ENCODE measurements at regions not wholly inside any gene's neighbourhood (a gene's known extent, or its start where the extent isn't known, plus 50 kb on each side); places are given as distances from the start of the nearest gene placed in this dataset.

- no peaks in the 10 kb centered on the region for H3K27me3 ChIP-seq (ENCODE audit: low read length)
- H3K9me3 ChIP-seq (ENCODE audit: low read length), result no peaks in the 10 kb centered on the region
- no peak for TF ChIP-seq EZH2phosphoT487 (IDR thresholded peaks at IDR 0.05; ENCODE audit: borderline replicate concordance, low read length)
- no peak for TF ChIP-seq CTCF (conservative IDR thresholded peaks at IDR 0.05; ENCODE audit: low read depth, low read length)
- no peak for TF ChIP-seq EZH2 (IDR thresholded peaks at IDR 0.05; ENCODE audit: low read length, unreplicated experiment)
- H3K4me3 ChIP-seq (ENCODE audit: low read length), result no peak overlapping the region
- H3F3A ChIP-seq (ENCODE audit: low read length, unreplicated experiment), result no peaks in the 10 kb centered on the region
- no peak overlapping the region for H3K4me2 ChIP-seq (ENCODE audit: low read length)
- H2AFZ ChIP-seq (ENCODE audit: low read length), result no peak overlapping the region
- H4K20me1 ChIP-seq (ENCODE audit: low read length), result no peaks in the 10 kb centered on the region
- H3K9me2 ChIP-seq (replicated peaks; ENCODE audit: low read length), result no peaks in the 10 kb centered on the region
- H3K36me3 ChIP-seq (ENCODE audit: low read depth, low read length), result no peaks in the 10 kb centered on the region
- no peak overlapping the region for H3K27ac ChIP-seq (ENCODE audit: low read length)
- DNase-seq, result no peak
- no peak overlapping the region for H3K9ac ChIP-seq (ENCODE audit: low read length)
- ChIA-PET POLR2A (ENCODE audit: unreplicated experiment) (no interaction called here), CTCF (interaction anchor here (0.6 kb wide), 1 partner anchor 200 kb away, joined by 3 read pairs; no protein-coding TSS in a partner anchor)
- intact Hi-C loops (cut with micrococcal nuclease), result no loop called here
- peaks cover 58% of the 10 kb centered on the region for H3K4me1 ChIP-seq (ENCODE audit: insufficient read depth, low read length)
- BruUV-seq (replicated peaks), result no TSS peak
- H3K79me2 ChIP-seq (ENCODE audit: low read length), result no peaks in the 10 kb centered on the region
- no peak for ATAC-seq
Measured at GRCh38 chr2:120932881-120933280, 197.2 kb downstream of the GLI2 start.

- no peak for TF ChIP-seq EZH2 (IDR thresholded peaks at IDR 0.05; ENCODE audit: low read length, unreplicated experiment)
- no peak for TF ChIP-seq EZH2phosphoT487 (IDR thresholded peaks at IDR 0.05; ENCODE audit: borderline replicate concordance, low read length)
- no peak for TF ChIP-seq CTCF (conservative IDR thresholded peaks at IDR 0.05; ENCODE audit: low read depth, low read length)
- Histone ChIP-seq H3K4me1 (ENCODE audit: insufficient read depth, low read length) (peaks cover 67% of the 10 kb centered on the region), H2AFZ (ENCODE audit: low read length) (no peak overlapping the region), H3K4me2 (ENCODE audit: low read length) (peak overlapping the region; percentile 87), H3K79me2 (ENCODE audit: low read length) (no peaks in the 10 kb centered on the region), H3K4me3 (ENCODE audit: low read length) (no peak overlapping the region), H3K9me3 (ENCODE audit: low read length) (no peaks in the 10 kb centered on the region), H3K27me3 (ENCODE audit: low read length) (no peaks in the 10 kb centered on the region), H3K9me2 (replicated peaks; ENCODE audit: low read length) (no peaks in the 10 kb centered on the region), H3K9ac (ENCODE audit: low read length) (peak overlapping the region; percentile 28), H3F3A (ENCODE audit: low read length, unreplicated experiment) (no peaks in the 10 kb centered on the region), H3K27ac (ENCODE audit: low read length) (peak overlapping the region; percentile 80), H4K20me1 (ENCODE audit: low read length) (no peaks in the 10 kb centered on the region), H3K36me3 (ENCODE audit: low read depth, low read length) (no peaks in the 10 kb centered on the region)
- CTCF ChIA-PET, result no interaction called here
- intact Hi-C loops (cut with micrococcal nuclease), result loop anchor here (2.0 kb wide), 1 partner anchor 197 kb away; no protein-coding TSS in a partner anchor
- BruUV-seq (replicated peaks), result no TSS peak
- no peak for ATAC-seq
- no peak for DNase-seq
- POLR2A ChIA-PET (ENCODE audit: unreplicated experiment), result no interaction called here
Measured at GRCh38 chr2:120933693-120934573, 198.3 kb downstream of the GLI2 start.

All from PC-3 (cell line).